Mesothelial cell of epicardium (in vitro differentiated cells): ENCODE measurements at regions not wholly inside any gene's neighbourhood (a gene's known extent, or its start where the extent isn't known, plus 50 kb on each side); places are given as distances from the start of the nearest gene placed in this dataset.
"Not testable (repeated sequence)": the region's sequence is repeated elsewhere in the genome, so short reads cannot be mapped to it uniquely, and the experiment has no call there.

Experiments used
- DNase-seq, 2 experiments: peaks; one replicate each; pipeline ENCODE4 v3.0.0; 2021; ENCODE audit warnings: low spot score in 2 of 2; ENCODE audit not compliant: unreplicated experiment in 2 of 2
- H3K27ac Mint-ChIP-seq: 2 replicates; pipeline ENCODE4 v1.8.0; 2021; ENCODE audit warnings: mixed read lengths
- H3K27me3 Mint-ChIP-seq: 2 replicates; pipeline ENCODE4 v1.8.0; 2021; ENCODE audit warnings: low read depth, mixed read lengths
- H3K36me3 Mint-ChIP-seq: 2 replicates; pipeline ENCODE4 v1.8.0; 2021; ENCODE audit warnings: mixed read lengths
- H3K4me1 Mint-ChIP-seq: 2 replicates; pipeline ENCODE4 v1.8.0; 2021; ENCODE audit warnings: mixed read lengths
- H3K4me3 Mint-ChIP-seq: 2 replicates; pipeline ENCODE4 v1.8.0; 2021; ENCODE audit warnings: mild to moderate bottlenecking, moderate library complexity, mixed read lengths
- H3K9me3 Mint-ChIP-seq: 2 replicates; pipeline ENCODE4 v1.8.0; 2021; ENCODE audit warnings: mixed read lengths
- TF ChIP-seq, protein P1 (sequence below): fragments of 200-600 bp; sonication (generic); IDR thresholded peaks from one replicate; pipeline ENCODE4 v1.5.0; 2021; ENCODE audit warnings: antibody characterized with exemption; ENCODE audit not compliant: unreplicated experiment

DNA sequence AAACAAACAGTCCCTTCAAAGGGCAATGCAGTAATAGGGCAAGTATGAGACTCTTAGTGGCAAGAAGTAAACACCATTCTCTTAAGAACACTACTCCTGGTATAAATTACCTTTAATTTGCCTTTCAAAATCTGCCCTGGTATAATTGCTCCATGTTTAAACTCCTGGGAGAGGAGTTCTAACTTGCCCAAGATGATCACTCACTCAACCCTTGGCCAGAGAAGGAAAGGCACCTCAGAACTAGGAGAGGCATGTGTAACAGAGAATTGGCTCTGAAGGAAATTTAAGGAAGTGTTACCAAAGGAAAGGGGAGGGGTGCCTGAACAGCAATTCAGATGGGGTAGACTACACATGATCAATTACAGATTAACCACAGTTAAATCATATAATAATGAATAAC is 1173.6 kb upstream of the SORCS1 start:
- no peaks in the 10 kb centered on the region for H3K4me1 Mint-ChIP-seq
- TF ChIP-seq, protein P1, sequence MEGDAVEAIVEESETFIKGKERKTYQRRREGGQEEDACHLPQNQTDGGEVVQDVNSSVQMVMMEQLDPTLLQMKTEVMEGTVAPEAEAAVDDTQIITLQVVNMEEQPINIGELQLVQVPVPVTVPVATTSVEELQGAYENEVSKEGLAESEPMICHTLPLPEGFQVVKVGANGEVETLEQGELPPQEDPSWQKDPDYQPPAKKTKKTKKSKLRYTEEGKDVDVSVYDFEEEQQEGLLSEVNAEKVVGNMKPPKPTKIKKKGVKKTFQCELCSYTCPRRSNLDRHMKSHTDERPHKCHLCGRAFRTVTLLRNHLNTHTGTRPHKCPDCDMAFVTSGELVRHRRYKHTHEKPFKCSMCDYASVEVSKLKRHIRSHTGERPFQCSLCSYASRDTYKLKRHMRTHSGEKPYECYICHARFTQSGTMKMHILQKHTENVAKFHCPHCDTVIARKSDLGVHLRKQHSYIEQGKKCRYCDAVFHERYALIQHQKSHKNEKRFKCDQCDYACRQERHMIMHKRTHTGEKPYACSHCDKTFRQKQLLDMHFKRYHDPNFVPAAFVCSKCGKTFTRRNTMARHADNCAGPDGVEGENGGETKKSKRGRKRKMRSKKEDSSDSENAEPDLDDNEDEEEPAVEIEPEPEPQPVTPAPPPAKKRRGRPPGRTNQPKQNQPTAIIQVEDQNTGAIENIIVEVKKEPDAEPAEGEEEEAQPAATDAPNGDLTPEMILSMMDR, result no peak
- no peaks in the 10 kb centered on the region for H3K27me3 Mint-ChIP-seq
- no peak overlapping the region for H3K4me3 Mint-ChIP-seq
- DNase-seq, result no peak
- no peak overlapping the region for H3K27ac Mint-ChIP-seq
- no peaks in the 10 kb centered on the region for H3K36me3 Mint-ChIP-seq
- peaks cover 12% of the 10 kb centered on the region for H3K9me3 Mint-ChIP-seq

DNA sequence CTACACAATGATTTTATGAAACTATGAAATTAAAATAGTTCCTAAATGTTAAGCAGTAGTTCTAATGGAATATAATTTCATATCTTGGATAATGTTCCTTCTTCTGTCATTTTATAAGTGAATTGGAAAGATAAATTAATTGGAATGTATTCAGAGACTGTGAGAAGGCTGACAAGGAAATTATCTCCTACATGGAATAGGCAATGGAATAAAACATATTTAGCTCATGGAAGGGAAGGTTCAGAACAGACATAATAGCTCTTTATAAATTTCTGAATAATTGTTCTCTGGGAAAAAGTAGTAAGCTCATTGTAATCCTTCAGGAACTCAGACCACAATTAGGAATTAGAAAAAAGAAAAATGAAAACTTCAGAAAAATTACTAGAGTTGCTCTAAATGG is 1172.3 kb upstream of the SORCS1 start:
- Mint-ChIP-seq H3K4me3 (no peak overlapping the region), H3K27me3 (peaks cover 2% of the 10 kb centered on the region), H3K27ac (no peak overlapping the region), H3K36me3 (no peaks in the 10 kb centered on the region), H3K4me1 (no peaks in the 10 kb centered on the region), H3K9me3 (peaks cover 10% of the 10 kb centered on the region)
- DNase-seq, result no peak
- TF ChIP-seq, protein P1, result no peak

DNA sequence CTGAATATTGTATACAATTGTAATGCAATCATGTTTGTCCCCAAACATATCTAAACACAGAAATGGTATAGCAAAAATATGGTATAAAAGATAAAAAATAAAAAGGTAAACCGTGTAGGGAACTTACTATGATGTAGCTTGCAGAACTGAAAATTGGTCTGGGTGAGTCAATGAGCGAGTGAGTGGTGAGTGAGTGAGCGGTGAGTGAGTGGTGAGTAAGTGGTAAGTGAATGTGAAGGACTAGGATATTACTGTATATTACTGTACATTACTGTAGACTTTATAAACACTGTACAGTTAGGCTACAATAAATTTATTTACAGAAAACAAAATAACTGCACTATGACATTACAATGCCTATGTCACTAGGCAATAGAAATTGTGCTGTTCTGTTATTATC is 1163.2 kb upstream of the SORCS1 start:
- Mint-ChIP-seq H3K27me3 (peaks cover 7% of the 10 kb centered on the region), H3K27ac (no peak overlapping the region), H3K9me3 (peaks cover 5% of the 10 kb centered on the region), H3K4me1 (peaks cover 27% of the 10 kb centered on the region), H3K4me3 (no peak overlapping the region), H3K36me3 (no peaks in the 10 kb centered on the region)
- TF ChIP-seq, protein P1, result no peak
- DNase-seq, result no peak

DNA sequence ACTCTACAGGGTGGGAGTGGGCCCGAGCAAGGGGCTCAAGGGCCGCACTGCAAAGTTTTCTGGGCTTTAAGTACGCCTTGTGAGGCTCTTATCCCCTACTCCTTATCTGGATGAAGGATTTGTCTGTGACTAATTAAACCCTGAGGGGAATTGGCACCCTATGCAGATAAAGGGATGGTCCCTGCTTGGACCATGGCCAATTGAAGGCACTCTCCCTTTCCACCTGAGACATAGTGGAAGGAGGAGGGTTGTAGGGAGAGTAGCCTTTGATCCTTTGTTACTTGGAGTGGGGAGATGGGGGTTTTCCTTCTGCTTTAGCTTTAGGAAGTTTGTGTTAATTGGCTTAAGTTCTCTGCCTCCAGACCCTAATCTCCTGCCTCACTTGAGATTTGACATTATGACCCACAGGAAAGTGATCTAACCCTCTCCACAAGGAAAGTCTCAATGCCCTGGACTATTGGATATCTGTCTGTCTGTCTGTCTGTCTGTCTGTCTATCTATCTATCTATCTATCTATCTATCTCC is 1158.8 kb upstream of the SORCS1 start:
- no peak for DNase-seq
- no peak overlapping the region for H3K4me3 Mint-ChIP-seq
- TF ChIP-seq, protein P1, result no peak
- H3K36me3 Mint-ChIP-seq, result no peaks in the 10 kb centered on the region
- H3K4me1 Mint-ChIP-seq, result peaks cover 35% of the 10 kb centered on the region
- no peaks in the 10 kb centered on the region for H3K9me3 Mint-ChIP-seq
- H3K27ac Mint-ChIP-seq, result peak overlapping the region; percentile 62
- peaks cover 1% of the 10 kb centered on the region for H3K27me3 Mint-ChIP-seq

DNA sequence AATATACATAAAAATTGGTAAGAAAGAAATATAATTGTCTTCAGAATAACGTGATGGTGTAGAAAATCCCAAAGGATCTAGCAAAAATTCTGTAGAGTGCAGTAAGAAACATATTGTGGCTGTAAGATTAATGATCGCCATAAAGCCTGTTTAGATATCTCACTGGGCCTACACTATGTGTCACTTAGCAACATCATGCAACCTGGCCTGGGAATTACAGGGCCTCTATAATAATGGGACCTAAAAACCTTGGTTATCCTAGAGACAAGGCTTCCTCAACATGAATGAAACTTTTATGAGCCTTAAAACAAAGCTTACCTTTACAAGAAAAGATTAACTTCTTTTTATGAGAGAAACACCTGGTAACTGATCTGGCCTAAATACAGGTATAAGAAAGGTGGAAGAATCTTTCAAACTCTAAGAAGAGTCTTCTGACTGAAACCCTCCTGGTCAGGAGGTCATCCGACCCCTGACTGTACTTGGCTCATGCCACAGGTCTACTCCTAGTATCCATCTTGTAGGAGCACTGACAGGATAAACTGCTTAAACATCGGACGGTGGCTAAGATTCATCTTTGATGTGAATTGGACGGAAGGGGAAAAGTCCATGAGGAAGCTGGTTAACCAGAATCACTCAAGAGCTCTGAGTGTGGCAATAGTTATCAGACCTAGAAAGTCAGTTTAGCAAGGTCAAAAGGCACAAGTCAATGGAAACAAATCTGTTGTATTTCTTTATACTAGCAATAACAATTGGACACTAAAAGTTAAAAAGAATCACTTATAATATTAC is 1155.1 kb upstream of the SORCS1 start:
- Mint-ChIP-seq H3K27me3 (no peaks in the 10 kb centered on the region), H3K4me3 (no peak overlapping the region), H3K9me3 (no peaks in the 10 kb centered on the region), H3K4me1 (peaks cover 19% of the 10 kb centered on the region), H3K36me3 (no peaks in the 10 kb centered on the region), H3K27ac (no peak overlapping the region)
- TF ChIP-seq, protein P1, result no peak
- no peak for DNase-seq

DNA sequence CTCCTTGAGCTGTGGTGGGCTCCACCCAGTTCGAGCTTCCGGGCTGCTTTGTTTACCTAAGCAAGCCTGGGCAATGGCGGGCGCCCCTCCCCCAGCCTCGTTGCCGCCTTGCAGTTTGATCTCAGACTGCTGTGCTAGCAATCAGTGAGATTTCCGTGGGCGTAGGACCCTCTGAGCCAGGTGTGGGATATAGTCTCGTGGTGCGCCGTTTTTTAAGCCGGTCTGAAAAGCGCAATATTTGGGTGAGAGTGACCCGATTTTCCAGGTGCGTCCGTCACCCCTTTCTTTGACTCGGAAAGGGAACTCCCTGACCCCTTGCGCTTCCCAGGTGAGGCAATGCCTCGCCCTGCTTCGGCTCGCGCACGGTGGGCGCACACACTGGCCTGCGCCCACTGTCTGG is 1151.1 kb upstream of the SORCS1 start:
- not testable (repeated sequence) for DNase-seq, H3K36me3 Mint-ChIP-seq, H3K9me3 Mint-ChIP-seq, H3K27me3 Mint-ChIP-seq, H3K4me1 Mint-ChIP-seq
- H3K27ac Mint-ChIP-seq, result peak overlapping the region; percentile 81
- H3K4me3 Mint-ChIP-seq, result peak overlapping the region; percentile 83
